Epidermal melanocyte (primary cell): ENCODE measurements at regions not wholly inside any gene's neighbourhood (a gene's known extent, or its start where the extent isn't known, plus 50 kb on each side); places are given as distances from the start of the nearest gene placed in this dataset.
"Not testable (repeated sequence)": the region's sequence is repeated elsewhere in the genome, so short reads cannot be mapped to it uniquely, and the experiment has no call there.

ENCODE experiments used
- DNase-seq: peaks from one replicate; pipeline ENCODE4 v3.0.0; 2011; ENCODE audit warnings: low spot score; ENCODE audit not compliant: insufficient read length

DNA sequence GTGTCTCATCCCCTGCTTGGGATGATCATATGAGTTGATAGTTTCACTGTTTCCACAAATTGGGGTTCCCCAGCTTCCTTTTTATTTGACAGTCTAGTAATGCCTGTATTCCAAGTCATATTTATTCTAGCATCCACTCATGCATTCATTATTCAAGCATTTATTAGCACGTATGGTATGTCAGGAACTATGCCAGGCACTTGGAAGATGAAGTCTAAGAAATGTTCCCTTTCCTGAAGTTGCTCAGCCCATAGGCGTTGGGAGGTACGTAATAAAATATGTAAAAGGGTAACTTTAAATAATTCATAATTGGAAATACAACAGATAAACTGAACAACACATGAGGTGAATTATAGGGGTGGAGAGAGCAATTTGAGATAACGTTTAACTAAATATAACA lies 338.0 kb upstream of the MAF start:
- no peak for DNase-seq

DNA sequence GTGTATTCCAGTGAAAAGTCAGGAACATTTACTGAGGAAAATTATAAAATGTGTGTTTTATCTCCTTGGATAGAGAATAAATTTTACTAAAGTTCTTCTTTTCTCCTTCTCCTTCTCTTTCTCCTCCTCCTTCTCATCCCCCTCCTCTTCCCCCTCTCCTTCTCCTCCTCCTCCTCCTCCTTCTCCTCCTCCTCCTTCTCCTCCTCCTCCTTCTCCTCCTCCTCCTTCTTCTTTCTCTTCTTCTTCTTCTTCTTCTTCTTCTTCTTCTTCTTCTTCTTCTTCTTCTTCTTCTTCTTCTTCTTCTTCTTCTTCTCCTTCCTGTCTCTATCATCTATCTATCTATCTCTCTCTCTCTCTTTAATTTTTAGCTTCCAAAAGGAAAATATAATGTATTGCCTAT lies 337.1 kb upstream of the MAF start:
- DNase-seq: not testable (repeated sequence)

DNA sequence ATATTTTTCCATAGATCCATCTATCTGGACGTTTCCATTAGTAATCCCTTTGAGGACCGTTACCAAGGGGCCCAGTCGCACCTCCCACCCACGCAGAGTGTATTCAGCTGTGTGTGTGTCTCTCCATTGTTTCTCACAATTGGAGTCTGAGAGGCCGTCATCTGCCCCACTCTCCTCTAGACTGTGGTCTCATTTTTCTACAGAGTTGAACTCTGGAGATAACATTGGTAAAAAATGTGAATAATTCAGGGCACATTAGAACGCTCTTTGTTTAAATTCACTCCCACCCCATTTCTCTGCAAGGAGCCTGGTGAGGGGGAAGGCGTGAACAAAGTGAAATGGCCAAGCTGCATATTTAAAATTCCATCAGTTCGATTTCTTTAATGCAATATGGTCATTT lies 333.1 kb upstream of the MAF start:
- no peak for DNase-seq

DNA sequence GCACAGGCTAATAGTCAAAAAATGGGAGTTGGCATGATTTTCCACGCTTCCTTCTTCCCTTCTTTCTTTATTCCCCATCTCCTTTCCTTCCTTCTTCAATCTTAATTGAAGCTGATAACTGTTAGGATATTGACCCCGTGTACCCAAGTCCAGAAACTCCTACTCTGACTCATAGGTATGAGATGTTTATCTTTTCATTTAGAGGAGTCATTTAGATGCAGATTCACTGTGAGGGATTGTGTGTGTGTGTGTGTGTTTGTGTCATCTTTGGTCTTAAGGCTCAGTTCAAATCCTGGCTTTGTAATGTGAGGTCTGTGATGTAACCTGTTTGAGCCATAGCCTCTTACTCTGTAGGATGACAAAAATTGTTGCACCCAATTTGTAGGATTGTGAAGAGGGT lies 332.0 kb upstream of the MAF start:
- DNase-seq: no peak

DNA sequence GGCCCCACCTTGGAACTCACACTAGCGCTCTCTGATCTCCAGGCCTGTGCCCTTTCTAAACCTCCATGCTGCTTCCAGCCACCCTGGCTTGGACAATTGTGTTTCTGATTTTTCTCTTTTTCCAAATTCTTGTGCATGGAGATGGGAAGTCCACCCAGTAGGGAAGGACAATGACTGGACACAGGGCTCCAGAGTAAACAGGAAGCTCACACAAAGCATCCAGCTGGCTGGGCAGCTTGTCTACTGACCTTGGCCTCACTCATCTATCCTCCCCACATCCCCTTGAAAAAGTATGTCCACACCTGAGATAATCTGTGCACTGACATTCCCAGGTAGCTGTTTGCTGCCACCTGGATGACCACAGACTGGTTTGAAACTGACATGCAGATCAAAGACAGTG lies 331.2 kb upstream of the MAF start:
- DNase-seq: no peak

DNA sequence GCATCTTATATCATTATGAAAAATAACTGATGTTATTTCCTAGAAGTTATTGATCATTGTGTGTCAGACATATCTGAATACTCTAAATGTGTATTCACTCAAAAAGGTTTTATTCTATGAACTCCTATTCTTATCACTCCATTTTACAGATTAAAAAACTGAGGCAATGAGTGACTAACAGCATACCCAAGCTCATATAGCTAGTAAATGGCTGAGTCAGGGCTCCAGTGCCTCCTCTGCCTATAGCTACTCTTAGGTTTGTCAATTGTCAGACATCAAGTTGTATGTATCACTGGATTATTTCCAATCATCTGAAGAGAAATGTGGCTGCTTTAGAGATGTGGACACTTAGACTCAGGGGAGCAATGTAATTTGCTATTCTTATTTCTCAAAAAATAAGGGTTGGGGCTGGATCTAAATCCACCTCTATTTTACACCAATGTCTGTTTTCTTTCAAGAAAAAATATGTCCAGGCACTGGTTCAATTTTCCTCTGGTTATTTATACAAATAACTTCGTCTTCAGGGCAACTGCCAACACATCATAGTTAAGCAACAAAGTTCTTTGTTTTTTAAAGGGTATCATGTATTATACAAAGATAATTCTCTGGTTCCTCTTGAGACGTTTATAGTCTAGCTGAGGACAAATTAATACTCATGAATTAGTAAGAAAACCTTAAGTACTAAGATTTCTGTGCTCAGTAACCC lies 328.9 kb upstream of the MAF start:
- DNase-seq: no peak

DNA sequence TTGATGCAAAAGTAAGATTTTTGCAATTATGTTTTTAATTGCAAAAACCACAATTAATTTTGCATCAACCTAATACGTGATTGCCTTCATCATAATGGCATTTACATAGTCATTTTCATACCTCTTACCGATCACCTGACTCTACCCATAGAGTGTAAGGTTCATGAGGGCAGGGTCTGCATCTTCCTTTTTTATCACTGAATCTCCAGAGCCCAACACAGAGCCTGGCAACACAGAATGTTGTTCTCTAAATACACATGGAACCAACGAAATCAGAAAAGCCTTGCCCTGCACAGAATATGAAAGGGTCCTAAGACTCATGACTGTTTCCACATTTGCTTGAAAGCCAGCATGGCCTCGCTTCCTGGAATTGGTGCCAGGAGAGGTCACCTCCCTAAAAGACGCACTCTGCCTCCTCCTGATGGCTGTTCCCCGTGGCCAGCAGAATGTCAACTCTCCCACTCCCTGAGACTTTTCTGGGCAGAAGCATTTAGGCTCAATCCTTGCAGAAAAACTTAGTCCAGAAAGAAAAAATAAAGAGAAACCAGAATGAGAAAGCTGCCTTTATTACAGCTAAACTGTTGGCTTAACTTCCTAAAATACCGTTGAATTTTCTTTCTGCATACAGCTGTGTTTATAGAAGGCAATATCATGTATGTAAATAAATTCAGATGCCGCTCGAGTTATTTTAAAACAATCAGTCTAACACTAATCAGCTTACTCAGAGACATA lies 327.8 kb upstream of the MAF start:
- DNase-seq: no peak

DNA sequence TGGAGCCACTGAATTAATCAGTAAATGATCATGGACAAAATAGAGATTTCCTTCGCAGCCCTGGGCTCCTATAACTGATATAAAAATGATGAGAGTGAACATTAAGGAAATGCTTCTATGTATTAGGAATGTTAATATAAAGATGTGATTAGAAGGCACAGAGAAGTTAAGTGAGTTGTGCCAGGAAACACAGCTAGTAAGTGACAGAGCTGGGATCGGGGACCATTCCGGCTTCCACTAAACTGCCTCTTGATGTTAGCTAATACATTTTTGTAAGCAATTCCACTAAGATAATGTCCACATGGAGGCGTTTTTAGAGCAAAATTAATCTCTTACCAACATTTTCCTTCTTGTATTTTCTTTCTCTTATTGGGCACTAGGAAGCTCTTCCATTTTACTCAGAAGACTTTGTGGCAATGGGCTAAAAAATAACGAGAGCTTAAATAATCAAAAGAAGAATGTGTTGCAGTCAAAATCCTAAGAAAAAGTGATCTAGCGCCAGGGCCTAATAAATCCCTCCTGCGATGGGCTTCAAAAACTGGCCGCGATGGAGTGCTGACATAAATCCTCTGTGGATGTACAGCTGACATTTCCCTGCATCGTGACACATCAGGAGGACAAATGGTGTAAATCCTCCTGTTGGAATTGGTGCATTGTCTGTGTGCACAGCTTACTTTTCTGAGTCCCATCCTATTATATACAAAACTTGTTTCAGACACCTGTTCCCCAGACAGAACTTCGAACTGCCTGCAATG lies 326.1 kb upstream of the MAF start:
- DNase-seq: no peak

DNA sequence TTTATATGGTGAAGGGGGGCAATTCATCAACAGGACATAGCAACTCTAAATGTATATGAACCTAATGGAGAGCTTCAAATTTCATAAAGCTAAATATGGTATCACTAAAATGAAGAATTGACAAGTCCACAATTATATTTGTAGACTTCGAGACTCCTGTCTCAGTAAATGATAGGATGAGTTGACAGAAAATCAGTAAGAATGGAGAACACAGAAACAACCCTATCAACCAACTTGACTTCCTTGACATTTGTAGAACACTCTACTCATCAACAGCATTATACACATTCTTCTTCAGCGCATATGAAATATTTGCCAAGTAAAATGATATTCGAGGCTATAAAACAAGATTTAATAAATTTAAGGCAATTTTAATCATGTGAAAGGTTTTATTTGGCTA lies 322.9 kb upstream of the MAF start:
- no peak for DNase-seq

DNA sequence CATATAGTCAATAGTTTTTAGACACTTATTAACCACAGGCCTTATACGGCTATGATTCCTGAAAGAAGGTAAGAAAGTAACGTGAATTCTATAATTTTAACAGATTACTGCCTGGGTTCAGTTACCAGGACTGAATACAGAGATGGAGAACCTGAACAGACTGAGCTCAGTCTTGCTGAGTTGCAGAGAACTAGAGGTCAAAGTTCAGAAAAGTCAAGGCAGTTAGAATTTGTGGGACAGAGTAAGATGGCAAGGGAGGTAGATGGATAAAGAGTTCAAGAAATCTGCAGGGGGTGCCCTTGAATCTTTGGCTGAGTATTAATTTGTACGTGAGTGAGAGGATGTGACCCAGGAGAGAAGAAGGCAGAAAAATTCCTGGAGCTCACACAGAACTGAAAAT lies 320.1 kb upstream of the MAF start:
- no peak for DNase-seq

DNA sequence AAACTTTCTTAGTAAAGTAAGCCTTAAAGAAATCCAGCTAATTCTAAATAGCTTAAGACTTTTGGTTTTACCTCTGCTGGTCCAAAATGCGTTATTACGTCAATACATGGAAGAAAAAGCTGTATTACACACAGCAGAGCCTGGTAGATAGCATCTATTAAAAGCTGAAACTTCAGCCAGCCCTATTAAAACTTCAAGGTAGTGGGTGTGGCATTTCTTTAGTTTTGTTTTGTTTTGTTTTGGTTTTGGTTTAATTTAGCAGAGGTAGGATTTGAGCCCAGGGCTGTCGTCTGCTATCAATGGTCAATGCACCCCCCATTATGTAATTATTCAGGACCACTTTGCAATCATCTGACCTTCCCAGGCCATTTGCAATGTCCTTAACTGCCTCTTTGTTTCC lies 318.4 kb upstream of the MAF start:
- no peak for DNase-seq

DNA sequence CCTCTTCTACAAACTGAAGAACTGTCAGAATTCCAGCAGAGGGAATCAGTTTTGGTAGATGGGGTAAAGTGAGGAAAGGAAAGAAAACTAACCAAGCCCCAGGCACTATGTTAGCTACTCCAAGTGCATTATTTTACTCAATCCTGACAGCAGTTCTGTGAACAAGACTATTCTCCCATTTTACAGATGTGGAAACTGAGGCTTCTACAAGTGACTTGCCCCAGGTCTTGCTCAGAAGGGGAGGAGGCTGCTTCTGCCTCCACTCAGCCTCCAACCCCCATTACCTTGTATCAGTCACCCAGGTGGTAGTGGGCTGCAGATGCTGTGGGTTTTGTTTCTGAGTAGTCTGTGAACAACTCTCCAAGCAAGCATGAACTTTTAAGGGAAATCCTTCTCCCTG lies 315.2 kb upstream of the MAF start:
- DNase-seq: no peak

DNA sequence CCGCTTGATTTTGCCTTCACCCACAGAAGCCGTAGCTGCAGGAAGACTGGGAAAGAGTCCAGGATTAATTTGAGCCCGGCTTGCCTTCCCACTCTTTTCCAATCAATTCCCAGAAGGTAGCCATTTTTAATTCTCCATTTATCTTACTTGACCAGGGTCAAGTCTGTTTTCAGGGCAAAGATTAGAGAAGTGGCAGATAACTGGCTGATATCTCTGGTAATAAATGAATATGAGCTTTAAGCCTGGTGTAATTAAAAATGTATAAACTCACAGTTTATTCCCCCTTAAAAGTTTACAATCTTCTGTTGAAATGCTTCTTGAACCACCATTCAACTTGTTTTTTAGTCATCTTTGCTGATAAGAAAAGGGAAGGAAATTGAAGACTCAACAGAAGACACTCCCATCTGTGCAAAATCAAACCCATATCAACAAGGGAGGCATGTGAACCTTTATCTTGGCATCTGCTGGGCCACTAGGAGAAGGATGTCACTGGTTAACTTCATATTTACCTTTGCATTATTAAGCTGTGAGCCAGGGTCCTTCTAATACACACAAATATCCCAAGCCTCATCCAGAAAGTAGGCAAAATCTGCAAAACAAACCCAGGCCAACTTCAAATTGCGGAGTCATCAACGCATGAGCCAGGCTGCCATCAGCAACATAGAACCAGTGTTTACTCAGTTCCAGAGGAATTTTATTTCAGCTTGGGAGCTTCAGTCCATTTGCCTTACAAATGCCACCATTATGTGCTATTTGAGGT lies 314.6 kb upstream of the MAF start:
- DNase-seq: no peak

DNA sequence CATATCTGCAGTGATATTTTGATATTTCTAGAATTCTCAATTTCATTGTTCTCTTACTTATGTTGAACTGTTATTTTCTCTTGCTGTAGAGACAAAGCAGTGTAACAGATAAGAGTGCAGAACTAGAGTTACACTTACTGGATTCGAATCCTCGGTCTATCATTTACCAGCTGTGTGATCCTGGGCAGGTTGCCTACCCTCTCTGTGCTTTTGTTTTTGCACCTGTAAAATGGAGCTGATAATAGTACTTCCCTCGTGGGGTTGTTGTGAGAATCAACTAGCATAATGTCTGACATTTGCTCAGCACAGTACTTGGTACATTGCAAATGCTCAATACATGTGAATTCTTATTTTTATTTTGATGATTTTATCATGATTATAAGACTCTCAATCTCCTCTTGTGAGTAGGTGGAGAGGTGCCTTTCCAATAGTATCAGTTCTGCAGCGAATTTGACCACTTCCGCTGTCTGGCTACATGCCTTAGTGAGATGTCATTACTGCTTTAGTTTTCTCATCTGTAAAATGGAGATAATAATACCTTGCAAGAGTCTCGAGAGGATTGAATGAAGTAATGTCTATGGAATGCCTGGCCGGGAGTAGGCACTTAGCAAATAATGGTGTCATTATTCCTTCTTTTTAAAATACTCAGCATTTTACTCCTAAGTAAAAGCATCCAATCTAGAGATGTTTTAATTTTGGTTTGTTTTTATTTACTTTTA lies 312.2 kb upstream of the MAF start:
- no peak for DNase-seq

DNA sequence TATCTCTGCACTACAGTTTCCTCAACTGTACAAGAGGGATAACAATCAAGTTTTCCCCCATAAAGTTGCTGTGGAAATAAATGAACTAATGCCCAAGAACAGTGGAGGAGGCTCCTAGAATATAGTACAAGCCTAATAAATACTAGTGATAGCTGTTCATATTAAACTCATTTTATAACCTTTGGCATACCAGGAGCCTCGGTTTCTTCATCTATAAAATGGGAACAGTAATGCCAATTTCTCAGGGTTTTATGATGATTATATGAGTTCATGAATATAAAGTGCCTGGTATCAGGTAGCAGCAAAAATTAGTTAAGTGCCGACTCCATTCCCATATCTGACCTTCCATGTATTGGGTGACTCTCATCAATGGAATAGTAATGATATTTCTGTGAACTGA lies 311.1 kb upstream of the MAF start:
- no peak for DNase-seq

DNA sequence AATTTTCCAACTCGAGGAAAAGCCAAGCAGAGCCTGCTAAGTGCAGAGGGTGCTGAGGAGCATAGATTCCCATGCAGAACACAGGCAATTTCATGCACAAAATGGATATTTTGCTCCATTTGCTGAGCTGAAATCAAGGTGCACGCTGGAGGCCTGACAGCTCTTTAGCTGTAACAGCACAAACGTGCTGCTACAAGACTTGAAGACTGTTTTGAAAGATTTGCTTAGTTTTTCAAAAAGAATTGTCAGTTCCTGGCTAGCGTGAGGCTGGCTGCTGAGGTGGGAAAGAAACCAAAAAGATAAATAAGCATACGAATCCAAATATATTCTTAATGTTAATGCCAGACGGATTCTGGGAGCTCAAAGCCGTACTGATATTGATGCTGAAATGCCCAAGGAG lies 309.0 kb upstream of the MAF start:
- DNase-seq: no peak

DNA sequence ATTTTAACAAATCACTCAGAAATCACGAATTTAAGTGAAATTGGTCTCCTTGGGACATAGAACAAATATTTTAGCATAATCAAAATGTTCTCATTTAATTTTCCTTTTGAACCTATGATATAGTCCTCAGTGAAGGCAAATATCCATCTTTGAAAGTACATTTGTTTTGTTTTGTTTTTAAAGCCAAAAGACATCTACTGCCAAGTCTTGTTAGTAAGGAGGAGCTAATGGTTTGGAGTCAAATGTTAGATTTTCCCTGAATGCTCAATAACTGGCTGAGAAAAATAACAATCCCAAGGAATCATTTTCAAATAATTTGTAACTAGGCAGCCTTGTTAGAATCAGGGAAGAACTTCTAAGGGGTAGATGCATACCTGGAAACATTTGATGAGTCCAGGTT lies 302.9 kb upstream of the MAF start:
- no peak for DNase-seq

DNA sequence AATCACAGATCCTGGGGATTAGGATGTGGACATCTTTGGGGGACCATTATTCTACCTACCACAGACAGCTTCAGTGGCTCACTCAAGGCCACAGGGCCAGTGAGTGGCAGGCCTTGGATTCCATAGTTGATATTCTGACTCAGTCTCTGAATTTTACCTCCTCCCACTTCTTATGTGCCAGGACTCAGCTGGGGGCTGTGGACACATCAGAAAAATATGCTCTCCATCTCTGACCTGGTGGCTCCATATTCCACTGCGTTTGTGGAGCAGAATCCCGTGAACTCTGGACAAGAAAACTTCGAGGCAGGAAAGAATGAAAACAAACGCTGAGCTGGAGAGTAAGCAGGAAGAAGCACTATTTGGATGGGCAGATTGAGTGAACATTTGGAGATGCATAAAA lies 301.8 kb upstream of the MAF start:
- no peak for DNase-seq

DNA sequence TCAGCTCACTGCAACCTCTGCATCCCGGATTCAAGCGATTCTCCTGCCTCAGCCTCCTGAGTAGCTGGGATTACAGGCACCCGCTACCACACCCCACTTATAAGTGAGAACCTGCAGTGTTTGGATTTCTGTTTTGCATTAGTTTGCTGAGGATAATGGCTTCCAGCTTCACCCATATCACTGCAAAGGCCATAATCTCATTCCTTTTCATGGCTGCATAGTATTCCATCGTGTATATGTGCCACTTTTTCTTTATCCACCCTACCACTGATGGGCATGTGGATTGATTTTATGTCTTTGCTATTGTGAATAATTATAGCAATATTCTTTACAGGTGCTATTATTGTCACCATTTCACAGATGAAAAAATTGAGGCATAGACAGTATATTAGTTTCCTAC lies 301.0 kb upstream of the MAF start:
- DNase-seq: no peak

DNA sequence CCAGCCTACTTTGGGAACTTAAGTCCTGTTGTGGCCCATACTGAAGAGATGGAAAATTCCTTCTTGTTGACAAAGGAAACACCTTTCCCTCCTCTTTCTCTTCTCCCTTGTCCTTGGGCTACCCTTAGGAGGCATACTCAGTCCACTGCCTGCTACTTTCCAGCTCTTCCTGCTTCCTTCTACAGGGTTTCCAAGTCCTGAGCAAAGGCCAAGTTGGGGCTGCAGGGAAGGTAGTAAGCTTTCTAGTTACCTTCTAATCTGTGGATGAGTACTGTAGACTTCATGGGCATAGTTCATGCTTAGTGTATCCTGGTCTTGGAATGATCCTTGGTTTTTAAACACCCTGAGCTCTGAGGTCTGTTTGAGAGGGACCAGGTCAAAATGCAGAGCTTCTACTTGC lies 299.2 kb upstream of the MAF start:
- DNase-seq: no peak

DNA sequence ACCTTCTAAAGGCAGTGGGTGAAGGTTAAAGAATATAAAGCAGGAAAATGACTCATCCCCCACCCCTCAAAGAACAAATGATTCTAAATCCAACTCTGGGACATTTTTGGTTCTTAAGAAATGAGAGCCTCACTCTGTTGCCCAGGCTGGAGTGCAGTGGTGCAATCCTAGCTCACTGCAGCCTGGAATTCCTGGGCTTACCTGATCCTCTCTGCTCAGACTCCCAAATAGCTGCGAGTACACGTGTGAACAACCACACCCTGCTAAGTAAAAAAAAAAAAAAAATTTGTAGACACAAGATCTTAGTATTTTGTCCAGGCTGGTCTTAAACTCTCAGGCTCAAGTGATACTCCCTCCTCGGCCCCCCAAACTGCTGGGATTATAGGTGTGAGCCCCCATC lies 298.8 kb upstream of the MAF start:
- no peak for DNase-seq
